Tibial nerve (tissue), 4 donors: ENCODE measurements at regions not wholly inside any gene's neighbourhood (a gene's known extent, or its start where the extent isn't known, plus 50 kb on each side); places are given as distances from the start of the nearest gene placed in this dataset.
"Not testable (repeated sequence)": the region's sequence is repeated elsewhere in the genome, so short reads cannot be mapped to it uniquely, and the experiment has no call there.

Experiments used
- DNase-seq, 2 donors: peaks; one replicate each; pipeline ENCODE4 v3.0.0-alpha.2; 2019; ENCODE audit warnings: low spot score in 2 of 2
- H3K27ac ChIP-seq, 4 donors: fragments of 200-600 bp; sonication (generic) in 3 of 4; one replicate each; pipeline ENCODE4 v1.5.1; 2017 to 2019; ENCODE audit warnings: mild to moderate bottlenecking in 1 of 4
- H3K27me3 ChIP-seq, 2 donors: fragments of 200-600 bp; sonication (generic) in 1 of 2; one replicate each; pipeline versions ENCODE4 v1.5.1 to v1.6.0; 2017 to 2019
- H3K36me3 ChIP-seq, 3 donors: fragments of 200-600 bp; sonication (generic); one replicate each; pipeline ENCODE4 v1.5.1; 2018 to 2019
- H3K4me1 ChIP-seq, 4 donors: fragments of 200-600 bp; sonication (generic) in 3 of 4; one replicate each; pipeline ENCODE4 v1.5.1; 2017 to 2019
- H3K4me3 ChIP-seq, 4 donors: fragments of 200-600 bp; sonication (generic) in 3 of 4; one replicate each; pipeline ENCODE4 v1.5.1; 2017 to 2019; ENCODE audit warnings: mild to moderate bottlenecking in 1 of 4, moderate library complexity in 1 of 4
- H3K9me3 ChIP-seq, 4 donors: fragments of 200-600 bp; sonication (generic) in 3 of 4; one replicate each; pipeline ENCODE4 v1.5.1; 2017 to 2019
- CTCF ChIP-seq, 5 experiments: fragments of 200-600 bp in 3 of 5; fragments of 450-650 bp in 2 of 5; sonication (generic) in 3 of 5; IDR thresholded peaks; one replicate each; pipeline ENCODE4 v1.5.1; 2016 to 2019; ENCODE audit warnings: antibody characterized with exemption in 5 of 5, mild to moderate bottlenecking in 3 of 5, moderate library complexity in 2 of 5
- EP300 ChIP-seq, 2 donors: sonication (generic); formaldehyde crosslinking; IDR thresholded peaks; one replicate each; pipeline ENCODE4 v1.6.1; 2017; ENCODE audit warnings: antibody characterized with exemption in 2 of 2, mild to moderate bottlenecking in 1 of 2
- POLR2A ChIP-seq, 2 donors: fragments of 450-650 bp; IDR thresholded peaks; one replicate each; pipeline ENCODE4 v1.6.1; 2017; ENCODE audit warnings: antibody characterized with exemption in 2 of 2, mild to moderate bottlenecking in 2 of 2, moderate library complexity in 2 of 2
- WGBS, 2 donors: methylation state at CpG; one replicate each; pipeline ENCODE4 v1.1.5; 2018; 5-methylcytosine and 5-hydroxymethylcytosine counted together

DNA sequence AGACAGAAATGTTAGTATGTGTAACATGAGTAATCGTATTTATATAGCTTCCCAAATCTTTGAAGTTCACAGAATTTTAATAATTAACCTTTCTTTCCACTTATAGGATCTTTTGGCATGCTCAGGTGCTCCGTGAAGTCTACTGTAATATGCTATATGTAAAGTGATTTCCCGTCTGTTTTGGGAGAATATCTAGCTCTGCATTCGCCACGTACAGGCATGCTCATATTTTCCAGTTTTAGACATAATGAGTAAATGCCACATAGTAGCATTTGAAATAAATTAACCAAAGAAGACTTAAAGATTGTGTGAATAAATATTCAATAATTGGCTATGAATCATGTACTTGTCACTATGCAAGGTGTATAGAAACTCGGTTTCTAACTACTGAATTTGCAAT lies 189.0 kb upstream of the CSNK1A1L start:
- Histone ChIP-seq H3K4me3 (no peak overlapping the region), H3K4me1 (no peaks in the 10 kb centered on the region), H3K27ac (no peak overlapping the region), H3K9me3 (no peaks in the 10 kb centered on the region), H3K27me3 (no peaks in the 10 kb centered on the region), H3K36me3 (no peaks in the 10 kb centered on the region)
- DNase-seq, result no peak
- WGBS, 2 donors, result 90 to 91% methylated on average over 6 of the region's 6 CpGs
- no peak for TF ChIP-seq EP300 (IDR thresholded peaks at IDR 0.05)
- TF ChIP-seq CTCF (IDR thresholded peaks at IDR 0.05), result no peak
- no peak for TF ChIP-seq POLR2A (IDR thresholded peaks at IDR 0.05)

DNA sequence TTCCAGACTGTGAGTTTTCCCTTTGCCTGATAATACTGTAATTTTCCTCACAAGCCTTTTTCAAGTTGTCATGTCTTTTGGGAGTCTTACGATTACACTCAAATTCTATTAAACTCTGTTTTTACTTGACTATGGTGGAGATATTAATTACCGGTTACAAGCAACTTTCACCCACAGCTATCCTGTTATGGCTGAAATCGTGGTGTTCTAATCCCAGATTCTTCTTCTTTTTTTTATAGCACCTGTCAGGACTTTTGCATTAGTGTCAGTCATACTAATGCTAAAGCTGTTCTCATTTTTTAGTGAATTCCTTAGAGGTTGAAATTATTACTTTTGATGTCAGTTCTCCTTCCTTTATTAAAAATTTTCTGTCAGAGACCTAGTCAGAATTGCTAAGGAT lies 187.8 kb upstream of the CSNK1A1L start:
- TF ChIP-seq CTCF (IDR thresholded peaks at IDR 0.05) (no peak), POLR2A (IDR thresholded peaks at IDR 0.05) (no peak), EP300 (IDR thresholded peaks at IDR 0.05) (no peak)
- no peaks in the 10 kb centered on the region for H3K9me3 ChIP-seq
- H3K4me1 ChIP-seq, result no peaks in the 10 kb centered on the region
- DNase-seq, result no peak
- H3K27ac ChIP-seq, result no peak overlapping the region
- no peak overlapping the region for H3K4me3 ChIP-seq
- no peaks in the 10 kb centered on the region for H3K36me3 ChIP-seq
- H3K27me3 ChIP-seq, result no peaks in the 10 kb centered on the region
- WGBS, 2 donors, result 83 to 86% methylated on average over 3 of the region's 3 CpGs

DNA sequence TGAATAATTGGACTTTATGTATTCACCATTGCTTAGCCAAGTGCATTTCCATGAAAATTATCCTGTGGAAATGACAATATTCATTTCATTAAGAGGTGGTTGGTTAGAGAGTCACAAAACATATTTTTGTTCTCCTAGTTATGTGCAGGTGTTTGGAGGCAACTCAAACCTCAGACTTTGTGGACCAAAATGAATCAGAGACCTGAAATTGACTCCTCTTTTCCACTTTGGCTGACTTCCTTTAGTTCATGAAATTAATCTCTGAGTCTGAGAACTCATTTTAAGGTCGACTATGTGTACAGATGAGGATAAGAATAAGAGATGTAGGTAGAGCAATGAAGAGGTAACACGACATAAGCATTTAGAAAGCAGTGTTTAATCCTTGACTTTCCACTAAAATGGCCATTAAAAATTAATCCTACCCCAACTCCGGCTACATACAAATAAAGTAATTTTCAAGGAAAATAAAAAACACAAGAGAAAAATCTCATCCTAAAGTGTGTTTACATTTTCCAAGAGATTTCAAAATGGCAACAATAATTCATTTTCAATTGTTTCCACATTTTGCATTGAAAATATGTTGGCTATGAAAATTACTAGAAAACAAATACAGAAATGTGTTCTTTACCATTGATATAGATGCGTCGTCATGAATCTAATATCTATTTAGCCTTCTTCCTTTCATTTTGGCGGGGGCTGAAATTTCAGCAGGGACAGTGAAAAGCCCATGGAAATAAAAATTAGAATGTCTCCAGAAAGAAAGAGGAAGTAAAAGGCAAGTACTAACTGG lies 185.4 kb upstream of the CSNK1A1L start:
- H3K9me3 ChIP-seq, result no peaks in the 10 kb centered on the region
- H3K36me3 ChIP-seq, result no peaks in the 10 kb centered on the region
- TF ChIP-seq POLR2A (IDR thresholded peaks at IDR 0.05) (no peak), CTCF (IDR thresholded peaks at IDR 0.05) (no peak), EP300 (IDR thresholded peaks at IDR 0.05) (no peak)
- no peak for DNase-seq
- H3K27me3 ChIP-seq, result no peaks in the 10 kb centered on the region
- WGBS, 2 donors, result 85 to 90% methylated on average over 6 of the region's 6 CpGs
- H3K27ac ChIP-seq, result no peak overlapping the region
- no peaks in the 10 kb centered on the region for H3K4me1 ChIP-seq
- no peak overlapping the region for H3K4me3 ChIP-seq

DNA sequence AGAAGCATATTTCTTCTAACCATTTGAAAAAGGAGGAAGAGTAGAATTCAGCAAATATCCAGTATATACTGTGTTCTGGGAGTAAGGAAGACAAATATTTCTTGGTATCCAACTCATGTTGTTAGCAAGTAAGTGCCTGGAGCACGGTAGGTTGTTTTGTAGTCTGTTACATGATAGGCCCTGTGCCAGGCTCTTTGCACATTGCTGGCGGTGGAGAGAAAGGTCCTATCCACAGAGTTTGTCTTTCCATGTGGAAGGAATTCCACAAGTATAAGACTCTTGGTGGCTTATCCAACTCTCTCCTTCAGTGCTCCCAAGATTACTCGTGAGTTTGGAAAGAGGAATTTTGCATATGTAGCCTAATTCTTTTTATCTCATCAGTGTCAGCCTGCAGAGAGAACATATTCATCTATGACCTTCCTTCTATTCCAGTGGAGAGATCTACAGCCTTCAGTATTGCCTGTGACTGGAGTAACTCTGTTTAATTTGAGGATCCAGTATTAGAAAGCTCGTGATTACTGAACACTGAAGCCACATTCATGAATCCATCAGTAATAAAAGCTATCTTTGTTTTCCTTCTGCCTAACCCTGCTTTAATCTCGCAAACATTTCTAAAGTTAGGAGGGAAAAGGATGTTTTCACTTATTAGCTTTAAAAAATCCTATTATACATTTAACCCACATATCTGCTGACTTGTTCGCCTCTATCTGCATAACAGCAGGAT lies 183.9 kb upstream of the CSNK1A1L start:
- 47 to 52% methylated on average over 6 of the region's 6 CpGs for WGBS, 2 donors
- no peaks in the 10 kb centered on the region for H3K9me3 ChIP-seq
- no peaks in the 10 kb centered on the region for H3K36me3 ChIP-seq
- DNase-seq, result no peak
- H3K4me3 ChIP-seq, result no peak overlapping the region
- H3K27me3 ChIP-seq, result no peaks in the 10 kb centered on the region
- TF ChIP-seq EP300 (IDR thresholded peaks at IDR 0.05) (no peak), POLR2A (IDR thresholded peaks at IDR 0.05) (no peak), CTCF (IDR thresholded peaks at IDR 0.05) (no peak)
- no peaks in the 10 kb centered on the region for H3K4me1 ChIP-seq
- H3K27ac ChIP-seq, result no peak overlapping the region

- Histone ChIP-seq H3K9me3 (no peaks in the 10 kb centered on the region), H3K27me3 (no peaks in the 10 kb centered on the region), H3K27ac (no peak overlapping the region), H3K4me3 (no peak overlapping the region), H3K36me3 (no peaks in the 10 kb centered on the region), H3K4me1 (no peaks in the 10 kb centered on the region)
- no peak for TF ChIP-seq POLR2A (IDR thresholded peaks at IDR 0.05)
- TF ChIP-seq EP300 (IDR thresholded peaks at IDR 0.05), result peak in 1 of 2 donors; percentile 70
- WGBS, 2 donors, result 64 to 66% methylated on average over 6 of the region's 6 CpGs
- DNase-seq, result no peak
Measured at GRCh38 chr13:37288057-37288720, 182.7 kb upstream of the CSNK1A1L start.

DNA sequence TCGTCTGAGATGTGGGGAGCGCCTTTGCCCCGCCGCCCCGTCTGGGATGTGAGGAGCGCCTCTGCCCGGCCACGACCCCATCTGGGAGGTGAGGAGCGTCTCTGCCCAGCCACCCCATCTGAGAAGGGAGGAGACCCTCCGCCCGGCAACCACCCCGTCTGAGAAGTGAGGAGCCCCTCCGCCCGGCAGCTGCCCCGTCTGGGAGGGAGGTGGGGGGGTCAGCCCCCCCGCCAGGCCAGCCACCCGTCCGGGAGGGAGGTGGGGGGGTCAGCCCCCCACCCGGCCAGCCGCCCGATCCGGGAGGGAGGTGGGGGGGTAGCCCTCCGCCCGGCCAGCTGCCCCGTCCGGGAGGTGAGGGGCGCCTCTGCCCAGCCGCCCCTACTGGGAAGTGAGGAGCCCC lies 174.8 kb upstream of the CSNK1A1L start:
- H3K4me3 ChIP-seq, H3K27ac ChIP-seq, DNase-seq, H3K9me3 ChIP-seq, H3K4me1 ChIP-seq, H3K36me3 ChIP-seq, H3K27me3 ChIP-seq: not testable (repeated sequence)
- 95 to 100% methylated on average over 1 to 4 of the region's 28 CpGs for WGBS, 2 donors
